Right ventricle myocardium inferior (tissue), 1 donor: ENCODE measurements at regions not wholly inside any gene's neighbourhood (a gene's known extent, or its start where the extent isn't known, plus 50 kb on each side); places are given as distances from the start of the nearest gene placed in this dataset.

Experiments
- ATAC-seq: fragments of 200-7000 bp; cut with Tn5 transposase; one replicate; pipeline ENCODE4 v1.9.1; 2020; ENCODE audit warnings: mild to moderate bottlenecking, moderate library complexity
- DNase-seq: peaks from one replicate; pipeline ENCODE4 v3.0.0; 2021; ENCODE audit errors: missing footprints
- intact Hi-C: fragments of 100-400 bp; cut with DNase I; formaldehyde crosslinking; loops from one replicate; pipeline ENCODE4 v1.11.0; 2022
- donor health status: DM: no; HTN: yes; CAD: no; lungs with severe emphysema.

DNA sequence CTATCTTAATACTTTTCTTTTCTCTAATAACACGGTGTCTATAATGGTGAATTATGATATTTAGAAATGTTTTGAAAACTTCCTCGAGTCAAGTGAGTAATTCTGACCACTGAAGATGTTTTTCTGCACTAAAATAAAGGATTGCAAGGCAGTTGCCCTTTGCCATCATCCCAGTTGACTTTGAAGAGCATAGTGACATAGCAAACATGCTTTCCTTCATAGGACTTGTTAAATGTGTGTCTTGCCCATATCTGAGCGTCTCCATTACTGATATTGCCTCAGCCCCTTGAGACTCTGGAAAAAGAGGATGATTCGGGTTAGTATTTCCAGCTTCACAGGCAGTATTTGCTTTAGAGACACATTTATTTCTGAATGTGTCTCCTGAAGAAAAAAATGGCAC lies 125.2 kb upstream of the MCHR2 start:
- intact Hi-C loops = loop anchor here (5.0 kb wide), 1 partner anchor 543 kb away; no protein-coding TSS in a partner anchor
- no peak for ATAC-seq

DNA sequence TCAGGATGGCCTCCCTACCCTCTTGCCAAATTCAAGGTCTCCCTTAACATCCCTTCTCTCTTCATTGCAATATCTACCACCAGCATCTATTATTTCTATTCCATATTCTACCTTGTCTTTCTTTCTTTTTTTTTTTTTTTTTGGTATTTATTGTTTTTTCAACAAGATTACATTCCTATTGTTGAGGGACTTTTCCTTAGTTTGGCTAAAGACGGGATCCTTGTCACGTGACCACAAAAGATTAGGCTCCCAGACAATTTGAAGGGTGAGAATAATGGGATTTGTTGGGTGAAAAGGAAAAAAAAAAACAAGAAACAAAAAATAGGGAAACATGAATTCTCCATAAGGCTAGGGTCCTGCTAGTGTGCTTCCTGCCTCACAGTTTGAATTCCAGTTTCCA lies 124.3 kb upstream of the MCHR2 start:
- ATAC-seq (no peak), DNase-seq (no peak)
- intact Hi-C loops = loop anchor here (5.0 kb wide), 1 partner anchor 544 kb away; no protein-coding TSS in a partner anchor

More for the DNA sequence above, 125.2 kb upstream of the MCHR2 start:
- DNase-seq = no peak

DNA sequence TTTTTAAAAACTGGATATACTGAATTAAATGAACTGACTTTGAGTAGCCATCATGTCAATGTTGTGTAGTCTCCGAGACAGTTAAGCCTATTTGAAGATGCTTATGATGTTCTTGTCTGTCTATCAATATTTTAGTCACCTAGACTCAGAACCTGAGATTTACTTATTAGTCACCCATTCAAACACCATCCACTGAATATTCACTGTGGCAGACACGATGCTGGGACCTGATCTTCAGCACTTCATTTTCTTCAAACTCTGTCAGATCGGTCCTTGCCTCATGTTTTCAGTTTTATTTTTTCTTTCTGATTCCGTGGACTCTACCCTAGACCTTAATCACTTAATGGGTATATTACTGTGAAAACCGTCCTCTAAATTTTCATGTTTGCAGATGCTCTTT lies 123.7 kb upstream of the MCHR2 start:
- intact Hi-C loops = loop anchor here (5.0 kb wide), 1 partner anchor 545 kb away; no protein-coding TSS in a partner anchor
- no peak for DNase-seq
- ATAC-seq = no peak

DNA sequence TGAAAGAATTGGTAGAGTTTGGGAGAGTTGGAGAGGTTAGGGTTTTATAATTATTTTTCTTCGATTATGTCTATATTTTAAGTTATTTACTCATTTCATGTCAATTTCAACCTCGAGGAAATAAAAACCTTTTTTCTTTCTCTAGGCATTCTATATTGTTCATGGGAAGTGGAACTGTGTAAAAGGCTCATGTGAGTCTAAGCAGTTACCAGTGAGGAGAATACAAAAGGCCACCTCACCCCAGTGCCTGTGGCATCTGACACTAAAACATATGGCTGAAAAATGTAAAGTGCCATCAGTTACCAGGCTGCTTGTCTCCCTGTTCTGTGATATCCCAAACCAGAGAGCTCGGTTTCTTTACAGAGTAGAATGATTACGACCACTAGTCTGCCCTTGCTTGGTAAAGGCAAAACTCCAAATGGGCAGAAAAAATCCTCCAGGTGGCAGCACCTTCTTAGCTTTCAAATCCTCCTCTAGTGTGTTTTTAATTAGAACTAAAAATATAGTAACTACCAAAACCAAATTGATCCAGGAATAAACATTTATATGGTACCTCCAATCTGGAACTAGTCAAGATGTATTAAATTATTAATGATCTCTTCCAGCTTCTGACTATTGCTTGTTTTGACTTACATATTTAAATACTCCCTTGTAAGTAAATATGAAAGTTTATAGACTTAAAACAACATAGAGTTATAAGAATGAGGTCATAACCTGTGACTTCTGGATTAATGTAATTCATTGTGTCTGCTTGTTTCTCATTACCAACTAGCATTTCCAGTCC lies 122.6 kb upstream of the MCHR2 start:
- ATAC-seq (no peak), DNase-seq (no peak)
- intact Hi-C loops = loop anchor here (1.0 to 5.0 kb wide), 2 partner anchors 363 to 546 kb away; no protein-coding TSS in a partner anchor

DNA sequence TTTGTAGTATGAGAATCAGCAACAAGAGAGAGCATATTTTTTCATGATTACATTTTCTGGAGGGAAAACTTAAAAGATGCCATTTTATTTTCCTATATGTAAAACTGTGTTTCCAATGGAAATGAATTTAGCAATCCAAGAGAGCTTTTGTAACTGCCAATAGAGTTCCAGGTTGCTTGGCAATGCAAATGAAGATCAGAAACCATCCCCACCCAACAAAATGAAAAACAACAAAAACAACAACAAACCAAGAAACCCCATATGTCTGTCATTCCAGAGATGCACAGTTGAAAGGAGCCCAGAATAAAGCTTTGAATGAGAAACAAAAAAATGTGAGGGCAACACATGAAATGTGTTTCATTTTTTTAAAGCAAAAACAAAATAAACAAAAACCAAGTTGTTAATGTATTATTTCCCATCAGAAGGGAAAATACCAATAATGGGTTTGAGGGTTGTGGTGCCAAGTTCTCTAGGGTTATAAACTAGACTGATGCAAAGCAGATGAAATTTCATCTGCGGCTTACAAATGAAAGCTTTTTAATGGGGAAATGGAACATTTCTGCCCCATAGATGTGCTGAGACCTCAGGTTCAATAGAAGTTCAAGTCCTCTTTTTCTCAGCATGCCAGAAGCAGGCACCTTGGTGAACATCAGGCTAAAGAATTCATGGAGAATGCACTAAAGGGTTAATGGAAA lies 121.5 kb upstream of the MCHR2 start:
- no peak for ATAC-seq
- intact Hi-C loops = loop anchor here (1.0 to 5.0 kb wide), 2 partner anchors 364 to 547 kb away; no protein-coding TSS in a partner anchor
- DNase-seq = no peak

DNA sequence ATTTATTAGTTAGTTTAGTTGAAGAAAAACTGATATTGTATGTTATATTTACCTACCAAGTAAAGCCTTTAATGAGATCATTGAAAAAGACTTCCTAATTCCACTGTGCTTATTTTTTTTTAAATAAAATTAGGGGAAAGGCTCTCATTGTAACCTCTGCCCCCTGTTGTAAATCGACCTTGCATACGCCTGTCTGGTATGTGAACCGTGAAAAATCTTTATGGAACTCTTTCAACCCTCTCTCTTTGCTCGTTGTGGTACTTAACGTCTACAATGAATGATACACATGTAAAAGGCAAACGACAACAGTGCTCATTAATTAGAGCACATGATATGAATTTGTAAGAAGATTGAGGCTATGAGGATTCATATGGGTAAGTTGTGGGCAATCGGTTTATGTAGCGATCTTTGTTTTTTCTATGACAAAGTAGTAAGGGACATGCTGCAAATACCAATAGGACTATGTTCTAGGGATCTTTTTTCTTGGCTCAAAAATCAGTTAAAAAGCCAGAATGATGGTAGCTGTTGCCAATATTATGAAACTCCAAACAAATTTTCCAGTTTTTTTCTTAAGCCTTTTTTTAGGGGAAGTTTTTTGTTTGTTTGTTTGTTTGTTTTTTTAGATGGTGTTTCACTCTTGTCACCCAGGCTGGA lies 119.0 kb upstream of the MCHR2 start:
- intact Hi-C loops = no loop called here
- DNase-seq (no peak), ATAC-seq (no peak)

DNA sequence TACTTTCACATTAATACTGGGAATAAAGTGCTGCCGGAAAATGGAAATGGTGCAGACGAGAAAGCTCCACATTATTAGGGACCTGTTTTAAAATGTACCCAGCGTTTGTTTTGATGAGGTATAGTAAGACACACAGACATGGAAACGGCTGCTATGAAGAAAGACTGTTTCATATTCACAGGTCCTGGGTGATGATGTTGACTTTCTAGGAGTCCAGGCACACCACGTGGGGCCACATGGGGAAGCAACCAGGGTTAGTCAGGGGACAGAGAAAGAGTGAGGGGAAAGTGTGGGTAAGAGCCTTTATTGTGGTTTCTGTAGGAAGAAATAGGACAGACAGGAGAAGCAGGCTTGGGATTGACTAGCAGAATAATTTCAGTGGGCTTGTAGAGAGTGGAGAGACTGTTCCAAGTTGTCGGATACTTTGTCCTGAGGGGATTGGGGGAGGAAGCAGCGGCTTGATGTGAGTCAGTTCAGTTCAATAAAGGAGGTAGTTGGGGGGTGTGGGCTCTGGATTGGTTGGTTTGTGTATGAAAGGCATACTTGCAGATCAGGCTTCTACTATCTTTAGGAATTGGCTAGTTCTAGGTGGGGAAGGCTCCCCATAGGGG lies 112.0 kb upstream of the MCHR2 start:
- DNase-seq (no peak), ATAC-seq (no peak)
- intact Hi-C loops = no loop called here

DNA sequence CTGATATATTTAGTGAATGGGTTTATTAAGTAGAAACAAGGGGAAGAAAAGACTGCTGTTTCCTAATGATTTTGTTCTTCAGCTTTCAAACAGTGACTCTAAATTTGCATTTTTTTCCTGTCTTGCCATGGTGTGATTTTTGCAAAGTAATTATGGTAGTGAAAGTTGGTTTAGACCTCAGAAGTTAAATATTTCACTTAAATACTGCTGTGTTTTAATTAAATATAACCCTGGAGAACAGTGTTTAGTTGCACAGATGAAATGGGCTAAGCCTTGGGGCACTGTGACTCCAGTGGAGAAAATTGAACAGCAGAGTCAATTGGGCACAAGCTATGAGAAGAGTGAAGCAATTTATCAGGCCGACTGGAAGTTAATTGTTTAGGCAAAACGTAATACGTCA lies 111.1 kb upstream of the MCHR2 start:
- intact Hi-C loops = no loop called here
- no peak for DNase-seq
- no peak for ATAC-seq

DNA sequence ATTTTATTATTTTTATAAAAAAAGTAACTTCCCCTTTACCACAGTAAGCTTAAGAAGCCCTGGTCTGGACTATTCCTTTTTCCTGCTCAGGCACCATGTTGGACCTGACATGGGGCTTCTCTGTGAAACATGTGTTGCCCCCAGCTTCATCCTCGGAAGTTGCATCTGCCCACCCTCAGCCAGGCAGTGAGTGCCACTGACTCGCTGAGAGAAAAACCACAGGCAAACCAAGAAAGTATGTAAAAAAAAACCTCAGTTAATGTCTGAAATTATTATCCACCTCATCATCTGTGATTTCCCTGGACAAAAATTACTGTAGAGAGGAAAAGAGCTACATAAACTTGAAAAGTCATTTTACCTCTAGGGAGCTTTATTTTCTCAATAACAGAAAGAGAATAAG lies 109.9 kb upstream of the MCHR2 start:
- intact Hi-C loops = no loop called here
- DNase-seq = no peak
- ATAC-seq = no peak

DNA sequence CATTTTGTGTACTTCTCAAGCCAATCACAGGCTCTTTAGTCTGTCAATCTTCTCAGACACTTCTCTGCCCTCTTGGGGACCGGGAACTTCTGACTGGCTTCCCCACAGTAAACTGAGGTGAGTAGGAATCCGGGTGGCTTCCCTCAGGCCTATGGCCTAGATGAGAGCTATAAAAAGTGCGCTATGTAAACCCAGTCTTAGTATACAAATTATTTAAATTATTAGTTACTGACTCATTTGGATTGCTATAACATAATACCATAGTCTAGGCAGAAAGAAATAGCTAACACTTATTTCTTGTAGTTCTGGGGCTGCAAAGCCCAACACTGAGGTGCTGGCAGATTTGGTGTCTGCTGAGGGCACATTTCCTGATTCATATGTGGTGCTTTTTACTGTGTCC lies 109.2 kb upstream of the MCHR2 start:
- DNase-seq (no peak), ATAC-seq (no peak)
- intact Hi-C loops = no loop called here

DNA sequence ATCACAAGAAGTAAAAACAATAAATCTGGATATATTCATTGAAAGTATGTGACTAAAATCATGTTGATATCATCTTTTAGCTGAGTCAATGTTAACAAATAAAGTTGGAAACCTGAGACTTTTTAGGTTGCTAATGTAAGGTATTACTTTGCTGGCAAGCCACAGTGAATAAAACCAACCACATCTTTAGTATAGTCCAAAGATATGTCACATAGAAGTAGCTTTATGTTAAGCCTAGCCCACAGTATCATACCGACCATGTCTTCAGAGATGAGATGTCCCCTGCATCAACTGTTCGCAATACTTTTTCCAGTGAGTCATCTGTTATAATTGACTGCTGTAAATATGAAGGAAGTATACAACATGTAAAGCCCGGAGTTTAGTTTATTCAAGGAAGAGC lies 107.6 kb upstream of the MCHR2 start:
- ATAC-seq = no peak
- intact Hi-C loops = no loop called here

DNA sequence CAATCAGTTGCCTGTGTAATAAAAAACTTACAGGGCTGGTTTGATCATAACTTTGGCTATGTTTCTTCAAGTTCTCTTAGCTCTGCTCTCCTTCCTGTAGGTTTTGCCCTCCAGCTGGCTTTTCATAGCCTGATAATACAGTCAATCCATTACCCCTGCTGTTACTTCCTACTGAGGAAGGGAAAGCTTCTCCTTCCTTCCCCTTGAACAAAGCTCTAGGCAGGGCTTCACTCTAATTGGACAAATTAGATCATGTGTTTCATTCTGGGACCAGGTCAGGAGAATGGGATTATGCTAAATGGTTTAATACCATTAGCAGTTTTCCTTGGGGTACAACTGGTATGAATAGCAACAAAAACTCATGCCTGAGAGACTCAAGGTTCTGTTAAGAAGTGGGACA lies 106.8 kb upstream of the MCHR2 start:
- DNase-seq = no peak
- no peak for ATAC-seq
- intact Hi-C loops = no loop called here

More for the DNA sequence above, 107.6 kb upstream of the MCHR2 start:
- DNase-seq = no peak

DNA sequence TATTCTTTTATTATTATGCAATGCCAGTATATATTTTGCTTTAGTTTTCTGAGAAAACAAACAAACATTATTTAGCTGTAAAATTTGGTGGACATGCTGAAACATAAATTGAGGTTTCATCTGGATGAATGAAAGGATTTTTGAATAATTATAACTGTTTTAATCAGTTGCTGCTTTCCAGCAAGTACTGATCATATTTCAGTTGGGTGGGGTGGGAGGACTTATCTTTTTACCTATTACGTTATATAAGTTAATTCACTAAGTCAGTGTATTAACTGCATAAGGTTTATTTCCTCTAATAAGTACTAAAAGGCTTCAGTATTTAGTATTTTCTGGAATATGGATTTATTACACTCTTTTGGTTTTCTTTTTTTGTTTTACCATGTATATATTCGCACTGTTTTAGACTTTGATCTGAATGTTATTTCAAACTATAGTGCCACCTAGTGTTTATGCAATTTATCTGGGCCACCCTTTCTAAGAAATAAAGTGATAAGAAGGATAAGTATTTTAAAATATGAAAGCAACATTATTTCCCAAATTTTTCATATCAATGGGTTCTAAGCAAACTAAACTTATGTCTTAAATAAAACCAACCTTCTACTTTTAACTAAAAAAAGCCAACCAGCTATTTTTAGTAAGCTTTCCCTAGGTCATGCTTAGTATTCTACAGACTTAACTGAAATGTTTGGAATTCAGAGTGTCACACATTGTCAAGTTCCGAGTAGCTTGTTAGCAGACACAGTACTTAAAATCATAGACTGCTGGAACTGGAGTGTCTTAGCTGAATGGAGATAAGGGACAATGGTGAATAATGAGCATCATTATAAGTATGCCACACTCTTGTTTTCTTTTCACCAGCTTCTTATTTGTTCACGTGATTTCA lies 105.4 kb upstream of the MCHR2 start:
- ATAC-seq (no peak), DNase-seq (no peak)
- intact Hi-C loops = no loop called here

DNA sequence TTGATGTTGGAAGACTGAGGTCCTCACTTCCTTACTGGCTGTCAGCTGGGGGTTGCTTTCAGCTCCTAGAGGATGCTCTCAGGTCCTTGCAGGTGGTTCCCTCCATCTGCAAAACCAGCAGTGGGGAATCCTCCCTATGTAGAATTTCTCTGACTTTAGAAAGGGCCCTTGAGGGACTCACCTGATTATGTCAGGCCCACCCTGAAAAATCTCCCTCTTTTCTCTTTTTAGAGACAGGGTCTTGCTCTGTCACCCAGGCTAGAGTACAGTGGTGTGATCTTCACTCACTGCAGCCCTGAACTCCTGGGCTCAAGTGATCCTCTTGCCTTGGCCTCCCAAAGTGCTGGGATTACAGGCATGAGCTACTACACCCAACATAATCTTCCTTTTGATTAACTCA lies 102.9 kb upstream of the MCHR2 start:
- ATAC-seq (no peak), DNase-seq (no peak)
- intact Hi-C loops = loop anchor here (2.0 kb wide), 1 partner anchor 228 kb away; no protein-coding TSS in a partner anchor

DNA sequence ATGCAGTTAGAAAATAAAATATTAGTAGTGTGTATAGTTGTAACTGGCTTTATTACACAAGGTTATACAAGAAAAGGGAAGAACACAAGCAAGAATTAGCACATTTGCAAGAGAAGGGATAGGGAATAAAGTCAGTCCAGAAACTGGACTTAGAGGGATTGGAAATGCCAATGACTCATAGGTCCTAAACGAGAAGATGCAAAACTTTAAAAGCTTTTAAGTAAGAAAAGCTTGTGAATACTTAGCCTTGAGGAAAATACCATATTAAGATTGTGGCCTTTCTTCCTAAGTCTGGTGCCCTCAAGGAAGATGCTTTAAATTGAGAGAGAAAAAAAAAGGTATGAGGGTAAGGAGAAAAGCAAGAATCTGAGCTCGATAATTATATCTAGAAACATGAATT lies 102.3 kb upstream of the MCHR2 start:
- no peak for ATAC-seq
- intact Hi-C loops = loop anchor here (2.0 kb wide), 1 partner anchor 228 kb away; no protein-coding TSS in a partner anchor
- DNase-seq = no peak

DNA sequence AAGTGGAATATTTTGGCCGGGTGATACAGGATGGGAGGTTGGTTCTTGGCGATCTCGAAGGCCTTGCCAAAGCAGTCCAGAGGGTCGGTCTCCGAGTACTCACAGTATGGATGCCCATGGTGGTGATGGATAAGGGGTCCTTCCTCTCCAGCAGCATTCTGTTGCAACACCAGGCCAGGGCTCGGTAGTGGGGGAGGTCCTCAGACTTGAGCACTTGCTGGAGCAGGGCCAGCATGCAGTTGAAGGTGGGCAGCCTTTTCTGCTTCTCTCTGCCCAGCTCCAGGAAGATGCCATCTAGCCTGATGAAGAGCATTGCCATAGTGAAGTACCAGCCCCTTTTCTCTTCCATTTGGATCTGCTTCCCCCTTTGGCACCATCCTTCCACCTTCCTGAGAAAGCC lies 99.4 kb upstream of the MCHR2 start:
- no peak for DNase-seq
- no peak for ATAC-seq
- intact Hi-C loops = no loop called here

DNA sequence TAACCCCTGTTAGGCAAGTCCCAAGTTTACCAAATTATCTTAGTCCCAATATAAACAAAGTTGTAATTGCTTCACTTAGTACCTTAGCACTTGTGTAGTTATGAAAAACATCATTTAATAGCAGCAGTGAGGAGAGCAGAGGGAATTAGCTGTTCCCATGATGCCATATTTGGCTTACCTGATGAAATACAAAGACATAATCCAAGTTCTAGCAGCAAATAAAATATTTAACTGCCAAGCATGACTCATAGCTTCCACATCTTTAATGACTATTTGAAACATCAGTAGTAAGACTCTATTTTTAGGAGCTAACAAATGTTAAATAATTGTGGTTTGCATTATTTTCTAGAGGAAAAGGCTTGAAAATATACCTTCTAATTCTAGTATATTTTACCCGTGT lies 94.0 kb upstream of the MCHR2 start:
- intact Hi-C loops = no loop called here
- no peak for ATAC-seq
- no peak for DNase-seq

DNA sequence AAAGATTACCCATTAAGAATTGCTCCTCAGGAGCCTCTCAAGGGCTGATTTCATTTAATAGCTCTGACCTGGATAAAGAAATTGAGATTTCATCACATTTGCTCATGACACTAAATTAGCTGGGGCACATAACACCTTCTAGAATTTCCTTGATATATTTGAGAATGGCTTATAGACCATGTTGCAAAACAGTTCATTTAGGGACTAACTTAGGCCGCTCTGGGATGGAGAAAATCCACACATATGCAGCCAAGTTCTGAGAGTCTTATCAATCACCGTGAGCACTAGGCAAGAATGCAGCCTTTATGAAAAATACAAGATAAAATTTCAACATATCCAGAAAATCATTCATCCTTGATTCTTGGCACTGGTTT lies 91.0 kb upstream of the MCHR2 start:
- DNase-seq = no peak
- intact Hi-C loops = no loop called here
- ATAC-seq = no peak
